Transverse colon (tissue), 4 donors: ENCODE measurements at regions not wholly inside any gene's neighbourhood (a gene's known extent, or its start where the extent isn't known, plus 50 kb on each side); places are given as distances from the start of the nearest gene placed in this dataset.

ENCODE experiments used
- DNase-seq: peaks from one replicate; pipeline ENCODE4 v3.0.0-alpha.2; 2019
- H3K27ac ChIP-seq, 4 donors: fragments of 200-600 bp; sonication (generic); 2 replicates each; pipeline ENCODE4 v1.5.1; 2016 to 2018; ENCODE audit warnings: inconsistent platforms in 4 of 4
- H3K27me3 ChIP-seq: fragments of 200-600 bp; sonication (generic); 2 replicates; pipeline ENCODE4 v1.5.1; 2017; ENCODE audit warnings: inconsistent platforms
- H3K36me3 ChIP-seq, 4 donors: fragments of 200-600 bp; sonication (generic); 2 replicates each; pipeline ENCODE4 v1.5.1; 2017 to 2019; ENCODE audit warnings: inconsistent platforms in 4 of 4
- H3K4me1 ChIP-seq, 4 donors: fragments of 200-600 bp; sonication (generic); 2 replicates each; pipeline ENCODE4 v1.5.1; 2017 to 2020; ENCODE audit warnings: inconsistent platforms in 4 of 4
- H3K4me3 ChIP-seq, 4 donors: fragments of 200-600 bp; sonication (generic); 1 replicate in 1 of 4; 2 replicates in 3 of 4; pipeline versions ENCODE4 v1.5.1 to v1.6.1; 2017 to 2019; ENCODE audit warnings: inconsistent platforms in 4 of 4
- H3K9me3 ChIP-seq, 2 donors: fragments of 200-600 bp; sonication (generic); 2 replicates each; pipeline ENCODE4 v1.5.1; 2017 to 2019; ENCODE audit warnings: inconsistent platforms in 2 of 2
- CTCF ChIP-seq, 5 experiments: fragments of 200-600 bp in 3 of 5; fragments of 450-650 bp in 2 of 5; sonication (generic) in 3 of 5; IDR thresholded peaks; 1 replicate in 2 of 5; 2 replicates in 3 of 5; pipeline ENCODE4 v1.5.1; 2016 to 2017; ENCODE audit warnings: antibody characterized with exemption in 5 of 5, inconsistent platforms in 3 of 5, mild to moderate bottlenecking in 2 of 5, moderate library complexity in 1 of 5
- EP300 ChIP-seq: sonication (generic); formaldehyde crosslinking; IDR thresholded peaks from one replicate; pipeline ENCODE4 v1.6.1; 2017; ENCODE audit warnings: antibody characterized with exemption, low read depth
- POLR2A ChIP-seq: fragments of 450-650 bp; IDR thresholded peaks from one replicate; pipeline ENCODE4 v1.6.1; 2016; ENCODE audit warnings: antibody characterized with exemption, mild to moderate bottlenecking, moderate library complexity
- POLR2AphosphoS5 ChIP-seq, 3 donors: sonication (generic); formaldehyde crosslinking; IDR thresholded peaks; one replicate each; pipeline ENCODE4 v1.6.1; 2016; ENCODE audit warnings: antibody characterized with exemption in 3 of 3
- WGBS, 2 donors: methylation state at CpG; one replicate each; pipeline ENCODE4 v1.1.5; 2018; ENCODE audit warnings: low coverage in 1 of 2; 5-methylcytosine and 5-hydroxymethylcytosine counted together
- in situ Hi-C, 4 donors: fragments of 200-750 bp; cut with MboI; loops; one replicate each; pipeline versions ENCODE4 v1.15.0 to v1.15.1; 2017; ENCODE audit warnings: low sequenced_read_pairs in 3 of 4, low pct_ligation_motif_present in 1 of 4, low pct_unique_long_range_greater_than_20kb in 1 of 4
- intact Hi-C: fragments of 100-400 bp; cut with DNase I; formaldehyde crosslinking; loops from one replicate; pipeline ENCODE4 v1.15.1; 2023; ENCODE audit warnings: low total_unique reads

GRCh38 chr6:94734751-94735150, 842.6 kb upstream of the MANEA start:
- H3K4me1 ChIP-seq: no peaks in the 10 kb centered on the region
- no peak overlapping the region for H3K27ac ChIP-seq
- no peak overlapping the region for H3K4me3 ChIP-seq
- 89 to 93% methylated on average over 1 of the region's 1 CpG for WGBS, 2 donors
- no peak for TF ChIP-seq POLR2A
- TF ChIP-seq POLR2AphosphoS5 (IDR thresholded peaks at IDR 0.05): no peak
- TF ChIP-seq CTCF (IDR thresholded peaks at IDR 0.05): no peak
- no peak for TF ChIP-seq EP300
- H3K36me3 ChIP-seq: no peaks in the 10 kb centered on the region
- no peaks in the 10 kb centered on the region for H3K27me3 ChIP-seq
- no peak for DNase-seq
- in situ Hi-C loops: no loop called here
- H3K9me3 ChIP-seq: no peaks in the 10 kb centered on the region
- intact Hi-C loops: no loop called here

- no peaks in the 10 kb centered on the region for H3K27me3 ChIP-seq
- no peak overlapping the region for H3K4me3 ChIP-seq
- WGBS, 2 donors: 83 to 88% methylated on average over 7 of the region's 7 CpGs
- no peak for DNase-seq
- TF ChIP-seq CTCF (IDR thresholded peaks at IDR 0.05) (no peak), EP300 (no peak), POLR2A (no peak), POLR2AphosphoS5 (IDR thresholded peaks at IDR 0.05) (no peak)
- no peak overlapping the region for H3K27ac ChIP-seq
- intact Hi-C loops: no loop called here
- H3K9me3 ChIP-seq: no peaks in the 10 kb centered on the region
- in situ Hi-C loops: no loop called here
- no peaks in the 10 kb centered on the region for H3K36me3 ChIP-seq
- no peaks in the 10 kb centered on the region for H3K4me1 ChIP-seq
These were observed 844.3 kb upstream of the MANEA start for GRCh38 chr6:94733066-94733465.

GRCh38 chr6:94727710-94728109, 849.6 kb upstream of the MANEA start:
- Histone ChIP-seq H3K4me3 (no peak overlapping the region), H3K27ac (no peak overlapping the region), H3K36me3 (no peaks in the 10 kb centered on the region), H3K4me1 (no peaks in the 10 kb centered on the region), H3K27me3 (no peaks in the 10 kb centered on the region), H3K9me3 (no peaks in the 10 kb centered on the region)
- TF ChIP-seq POLR2AphosphoS5 (IDR thresholded peaks at IDR 0.05) (no peak), CTCF (IDR thresholded peaks at IDR 0.05) (no peak), POLR2A (no peak), EP300 (no peak)
- intact Hi-C loops (no loop called here), in situ Hi-C loops (no loop called here)
- no peak for DNase-seq

- no peaks in the 10 kb centered on the region for H3K27me3 ChIP-seq
- H3K4me3 ChIP-seq: no peak overlapping the region
- no peaks in the 10 kb centered on the region for H3K9me3 ChIP-seq
- no peaks in the 10 kb centered on the region for H3K36me3 ChIP-seq
- intact Hi-C loops (no loop called here), in situ Hi-C loops (no loop called here)
- H3K4me1 ChIP-seq: no peaks in the 10 kb centered on the region
- DNase-seq: no peak
- no peak for TF ChIP-seq POLR2AphosphoS5 (IDR thresholded peaks at IDR 0.05)
- TF ChIP-seq CTCF (IDR thresholded peaks at IDR 0.05): no peak
- TF ChIP-seq EP300: no peak
- 42 to 65% methylated on average over 2 of the region's 2 CpGs for WGBS, 2 donors
- no peak overlapping the region for H3K27ac ChIP-seq
These were observed 855.9 kb upstream of the MANEA start for GRCh38 chr6:94721459-94721858.
